ENCODE measurements at regions not wholly inside any gene's neighbourhood (a gene's known extent, or its start where the extent isn't known, plus 50 kb on each side); places are given as distances from the start of the nearest gene placed in this dataset.
A peak's percentile ranks its signal among the peaks of the same experiment; 100 is the strongest.

DNA sequence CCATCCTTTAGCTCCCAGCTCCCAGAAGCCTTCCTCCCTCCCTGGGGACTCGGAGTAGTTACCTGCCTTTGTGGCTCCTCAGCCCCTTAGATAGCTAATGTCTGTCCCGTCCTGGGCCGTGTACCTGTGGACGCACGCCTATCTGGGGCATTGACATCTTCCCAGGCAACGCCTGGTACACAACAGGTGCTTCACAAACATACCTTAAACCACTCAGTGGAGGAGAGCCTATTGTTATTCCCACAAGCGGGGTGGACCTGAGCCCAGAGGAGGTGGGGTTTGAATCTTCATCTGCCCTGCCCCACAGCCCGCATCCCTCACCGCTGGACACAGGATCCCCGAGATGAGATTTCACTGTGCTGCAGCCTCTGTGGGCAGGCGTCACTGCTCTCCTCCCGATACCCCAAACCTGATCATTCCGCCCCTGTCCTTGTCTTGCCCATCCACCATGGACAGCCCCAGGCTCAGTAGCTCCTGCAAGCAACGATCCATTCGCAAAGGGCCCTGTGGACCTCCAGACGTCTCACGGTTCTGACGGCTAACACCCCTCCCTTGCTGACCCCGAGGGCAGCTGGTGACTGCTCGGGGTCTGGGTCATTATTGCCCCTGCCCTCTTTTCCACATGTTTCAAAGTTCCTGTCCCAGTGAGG is 73.8 kb upstream of the SHISAL1 start:
- H3K4me3 Mint-ChIP-seq: no peak overlapping the region

DNA sequence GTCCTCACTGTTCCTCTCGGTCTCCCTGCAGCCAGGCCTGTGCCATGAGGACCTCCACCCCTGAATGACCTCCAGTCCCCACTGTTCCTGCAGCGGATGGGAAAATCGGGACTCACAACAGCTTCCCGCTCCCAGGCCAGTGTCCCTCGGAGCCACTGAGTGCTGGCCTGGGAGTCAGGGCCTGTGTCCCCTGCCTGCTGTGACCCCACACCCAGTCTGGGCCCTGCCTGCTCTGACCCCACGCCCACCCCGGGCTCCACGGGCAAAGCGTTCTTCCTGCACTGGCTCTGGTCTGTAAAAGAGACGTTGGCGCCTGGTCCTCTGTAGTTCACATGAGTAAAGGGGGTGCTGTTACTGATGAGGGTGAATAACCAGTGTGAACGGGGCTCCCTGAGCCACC is 73.0 kb upstream of the SHISAL1 start:
- ATAC-seq (no peak), DNase-seq (no peak)
- Histone ChIP-seq H3K4me1 (ENCODE audit: control insufficient read depth in 2 of 2, insufficient read depth in 2 of 2, low read length in 2 of 2) (no peaks in the 10 kb centered on the region), H3K4me3 (ENCODE audit: low read length) (no peak overlapping the region), H3K9me3 (ENCODE audit: control insufficient read depth in 2 of 3, low read length in 3 of 3) (no peaks in the 10 kb centered on the region), H3K27me3 (ENCODE audit: control insufficient read depth in 2 of 2, insufficient read depth in 2 of 2, low read length in 2 of 2) (no peaks in the 10 kb centered on the region), H3K36me3 (ENCODE audit: control insufficient read depth in 2 of 3, insufficient read depth in 3 of 3, low read length in 3 of 3) (no peaks in the 10 kb centered on the region), H3K27ac (ENCODE audit: low read depth, low read length) (no peak overlapping the region)
- Mint-ChIP-seq H3K27me3 (peaks cover 3 to 33% (median 9%) of the 10 kb centered on the region in 5 donors), H3K36me3 (no peaks in the 10 kb centered on the region), H3K4me1 (no peaks in the 10 kb centered on the region), H3K9me3 (no peaks in the 10 kb centered on the region), H3K4me3 (no peak overlapping the region), H3K27ac (no peak overlapping the region)
- CTCF ChIA-PET: no interaction called here
- intact Hi-C loops (cut with micrococcal nuclease): no loop called here
- POLR2A ChIA-PET: no interaction called here

More for the DNA sequence above, 73.8 kb upstream of the SHISAL1 start:
- Mint-ChIP-seq H3K27ac (no peak overlapping the region), H3K9me3 (no peaks in the 10 kb centered on the region), H3K36me3 (no peaks in the 10 kb centered on the region), H3K27me3 (peaks cover 3 to 30% (median 9%) of the 10 kb centered on the region in 5 donors), H3K4me1 (no peaks in the 10 kb centered on the region)
- Histone ChIP-seq H3K36me3 (ENCODE audit: control insufficient read depth in 2 of 3, insufficient read depth in 3 of 3, low read length in 3 of 3) (no peaks in the 10 kb centered on the region), H3K4me3 (ENCODE audit: low read length) (no peak overlapping the region), H3K27ac (ENCODE audit: low read depth, low read length) (no peak overlapping the region), H3K27me3 (ENCODE audit: control insufficient read depth in 2 of 2, insufficient read depth in 2 of 2, low read length in 2 of 2) (no peaks in the 10 kb centered on the region), H3K4me1 (ENCODE audit: control insufficient read depth in 2 of 2, insufficient read depth in 2 of 2, low read length in 2 of 2) (no peaks in the 10 kb centered on the region), H3K9me3 (ENCODE audit: control insufficient read depth in 2 of 3, low read length in 3 of 3) (no peaks in the 10 kb centered on the region)
- ATAC-seq: no peak
- no peak for DNase-seq
- CTCF ChIA-PET: no interaction called here
- intact Hi-C loops (cut with micrococcal nuclease): no loop called here
- POLR2A ChIA-PET: no interaction called here

DNA sequence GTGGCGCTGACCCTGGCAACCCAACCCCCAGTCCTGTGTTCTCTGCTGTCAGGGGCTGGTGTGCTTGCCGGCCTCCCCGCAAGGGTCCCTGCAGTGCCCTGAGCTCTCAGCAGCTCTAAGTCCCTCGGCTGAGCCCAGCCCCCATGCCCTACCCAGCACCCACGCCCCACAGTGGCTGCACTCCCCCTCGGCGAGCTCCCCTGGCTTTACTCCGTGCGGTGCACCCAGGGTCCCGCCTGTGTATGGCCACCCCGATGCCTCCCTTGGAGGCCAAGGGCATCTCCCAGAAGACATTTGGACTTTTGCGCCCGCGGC is 72.5 kb upstream of the SHISAL1 start:
- ATAC-seq (no peak), DNase-seq (no peak)
- POLR2A ChIA-PET: no interaction called here
- no peaks in the 10 kb centered on the region for H3K4me1 ChIP-seq (ENCODE audit: control insufficient read depth in 2 of 2, insufficient read depth in 2 of 2, low read length in 2 of 2)
- no peak overlapping the region for H3K4me3 Mint-ChIP-seq
- no peaks in the 10 kb centered on the region for H3K9me3 Mint-ChIP-seq
- H3K27me3 Mint-ChIP-seq: peaks cover 3 to 36% (median 7%) of the 10 kb centered on the region in 5 donors
- no peak overlapping the region for H3K27ac Mint-ChIP-seq
- CTCF ChIA-PET: no interaction called here
- no peaks in the 10 kb centered on the region for H3K27me3 ChIP-seq (ENCODE audit: control insufficient read depth in 2 of 2, insufficient read depth in 2 of 2, low read length in 2 of 2)
- intact Hi-C loops (cut with micrococcal nuclease): no loop called here
- H3K36me3 ChIP-seq (ENCODE audit: control insufficient read depth in 2 of 3, insufficient read depth in 3 of 3, low read length in 3 of 3): no peaks in the 10 kb centered on the region
- no peaks in the 10 kb centered on the region for H3K9me3 ChIP-seq (ENCODE audit: control insufficient read depth in 2 of 3, low read length in 3 of 3)
- H3K4me3 ChIP-seq (ENCODE audit: low read length): no peak overlapping the region
- H3K36me3 Mint-ChIP-seq: no peaks in the 10 kb centered on the region
- H3K27ac ChIP-seq (ENCODE audit: low read depth, low read length): no peak overlapping the region
- H3K4me1 Mint-ChIP-seq: no peaks in the 10 kb centered on the region

DNA sequence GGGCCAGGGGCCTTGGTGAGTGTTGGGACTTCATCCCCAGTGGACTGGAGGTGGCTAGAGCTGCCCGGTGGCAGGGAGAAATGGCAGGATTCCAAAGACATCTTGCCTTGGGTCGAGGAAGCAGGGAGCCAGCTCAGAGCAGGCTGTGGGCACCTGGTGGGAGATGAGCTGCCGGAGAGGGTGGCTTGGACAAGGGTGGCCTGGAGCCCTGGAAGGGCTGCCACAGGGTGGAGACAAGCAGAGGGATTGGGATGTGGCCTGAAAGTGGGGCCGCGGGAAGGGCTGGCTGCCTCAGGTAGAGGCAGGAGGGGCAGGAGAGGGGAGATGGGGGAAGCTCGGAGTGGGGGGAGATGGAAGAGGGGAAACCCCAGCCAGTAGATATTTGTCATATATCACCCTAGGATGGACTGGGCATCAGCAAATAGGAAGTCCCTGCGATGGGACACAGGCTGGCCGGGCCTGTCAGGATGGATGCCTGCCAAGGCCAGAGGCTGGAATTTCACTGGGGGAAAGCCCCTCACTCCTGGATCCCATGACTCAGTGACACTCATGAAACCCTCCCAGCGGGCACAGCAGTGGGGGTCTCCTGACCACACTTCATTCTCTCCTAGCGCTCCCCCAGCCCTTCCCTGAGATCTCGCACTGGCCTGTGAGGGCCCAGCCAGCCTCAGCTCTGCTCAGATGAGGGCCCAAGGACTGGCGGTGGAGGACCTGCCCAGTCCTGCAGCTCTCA is 72.0 kb upstream of the SHISAL1 start:
- DNase-seq: no peak
- Histone ChIP-seq H3K27ac (ENCODE audit: low read depth, low read length) (no peak overlapping the region), H3K36me3 (ENCODE audit: control insufficient read depth in 2 of 3, insufficient read depth in 3 of 3, low read length in 3 of 3) (no peaks in the 10 kb centered on the region), H3K27me3 (ENCODE audit: control insufficient read depth in 2 of 2, insufficient read depth in 2 of 2, low read length in 2 of 2) (no peaks in the 10 kb centered on the region), H3K4me3 (ENCODE audit: low read length) (no peak overlapping the region), H3K9me3 (ENCODE audit: control insufficient read depth in 2 of 3, low read length in 3 of 3) (no peaks in the 10 kb centered on the region), H3K4me1 (ENCODE audit: control insufficient read depth in 2 of 2, insufficient read depth in 2 of 2, low read length in 2 of 2) (no peaks in the 10 kb centered on the region)
- H3K4me1 Mint-ChIP-seq: no peaks in the 10 kb centered on the region
- CTCF ChIA-PET: no interaction called here
- H3K36me3 Mint-ChIP-seq: no peaks in the 10 kb centered on the region
- ATAC-seq: no peak
- H3K27me3 Mint-ChIP-seq: peaks cover 3 to 36% (median 6%) of the 10 kb centered on the region in 5 donors
- POLR2A ChIA-PET: no interaction called here
- H3K4me3 Mint-ChIP-seq: no peak overlapping the region
- H3K27ac Mint-ChIP-seq: no peak overlapping the region
- no peaks in the 10 kb centered on the region for H3K9me3 Mint-ChIP-seq
- intact Hi-C loops (cut with micrococcal nuclease): no loop called here

DNA sequence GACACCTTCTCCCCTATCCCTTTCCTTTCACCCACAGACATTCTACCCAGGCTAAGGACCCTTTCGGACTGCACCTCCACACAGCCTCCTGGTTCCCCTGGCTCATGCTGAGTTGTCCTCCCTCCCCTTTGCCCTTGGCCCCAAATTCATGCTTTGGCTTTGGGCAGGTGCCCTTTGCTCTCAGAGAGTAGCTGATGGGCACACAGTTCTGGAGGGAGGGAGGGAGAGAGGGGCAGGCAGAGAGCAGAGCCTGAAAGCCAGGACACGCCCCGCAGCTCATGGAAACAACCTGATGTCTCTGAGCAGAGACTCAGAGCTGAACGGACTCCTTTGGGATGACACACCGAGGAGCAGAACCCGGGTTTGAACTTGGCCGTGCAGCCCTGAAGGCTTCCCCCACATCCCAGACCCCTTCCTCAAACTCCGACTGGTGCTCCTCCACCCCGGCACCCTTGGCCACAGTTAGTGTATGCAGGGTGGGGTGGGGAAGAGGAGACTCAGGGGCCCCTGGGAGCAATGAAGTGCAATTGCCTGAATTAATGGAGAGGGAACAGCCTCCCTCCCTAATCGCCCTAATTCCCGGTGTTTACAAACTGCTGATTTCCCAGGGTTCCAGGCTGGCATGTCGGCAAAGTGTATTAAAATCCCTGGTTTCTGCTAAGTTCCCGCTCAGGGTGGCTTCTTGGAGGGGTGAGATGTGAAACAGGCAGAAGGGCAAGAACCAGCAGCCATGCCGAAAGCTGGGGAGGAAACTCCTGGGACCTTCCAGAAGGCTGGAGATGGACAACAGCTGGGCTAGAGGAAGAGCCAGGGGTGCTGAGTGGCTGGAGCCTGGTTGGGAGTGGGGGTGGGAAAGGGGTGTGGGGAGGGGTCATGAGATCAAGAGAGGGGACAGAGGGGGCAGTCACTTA is 71.2 kb upstream of the SHISAL1 start:
- peak overlapping the region in 1 of 9 donors; percentile 46 for H3K27ac Mint-ChIP-seq

DNA sequence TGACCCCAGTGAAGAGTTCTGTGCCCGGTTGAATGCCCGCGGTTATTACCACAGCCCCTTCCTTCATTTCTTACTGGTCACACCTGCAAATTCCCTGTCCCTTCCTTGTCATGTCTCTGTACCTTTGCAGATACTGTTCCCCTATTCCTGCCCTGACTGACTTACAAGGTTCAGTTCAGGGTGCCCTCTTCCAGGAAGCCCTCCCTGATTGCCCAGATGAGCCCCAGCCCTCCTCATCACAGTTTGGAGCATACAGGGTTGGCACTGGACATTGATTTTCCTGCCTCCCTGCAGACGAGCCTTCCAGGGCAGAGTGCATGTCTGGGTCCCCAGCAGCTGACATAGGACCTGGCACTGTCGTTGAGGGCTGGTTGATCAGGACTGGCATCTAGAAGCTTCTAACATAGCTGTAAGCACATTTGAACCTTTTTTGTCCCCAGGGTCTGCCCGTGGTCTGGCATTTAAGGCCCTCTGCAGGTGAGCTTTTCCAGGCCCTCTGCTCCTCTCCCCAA is 70.4 kb upstream of the SHISAL1 start:
- Histone ChIP-seq H3K27me3 (ENCODE audit: control insufficient read depth in 2 of 2, insufficient read depth in 2 of 2, low read length in 2 of 2) (no peaks in the 10 kb centered on the region), H3K9me3 (ENCODE audit: control insufficient read depth in 2 of 3, low read length in 3 of 3) (no peaks in the 10 kb centered on the region), H3K4me1 (ENCODE audit: control insufficient read depth in 2 of 2, insufficient read depth in 2 of 2, low read length in 2 of 2) (no peaks in the 10 kb centered on the region), H3K4me3 (ENCODE audit: low read length) (no peak overlapping the region), H3K27ac (ENCODE audit: low read depth, low read length) (no peak overlapping the region), H3K36me3 (ENCODE audit: control insufficient read depth in 2 of 3, insufficient read depth in 3 of 3, low read length in 3 of 3) (no peaks in the 10 kb centered on the region)
- DNase-seq: no peak
- CTCF ChIA-PET: no interaction called here
- intact Hi-C loops (cut with micrococcal nuclease): no loop called here
- POLR2A ChIA-PET: no interaction called here
- Mint-ChIP-seq H3K36me3 (no peaks in the 10 kb centered on the region), H3K4me1 (no peaks in the 10 kb centered on the region), H3K27me3 (peaks cover 3 to 35% (median 9%) of the 10 kb centered on the region in 5 donors), H3K27ac (peak overlapping the region in 1 of 9 donors; percentile 46), H3K9me3 (peaks cover 0 to 9% (median 2%) of the 10 kb centered on the region in 11 donors), H3K4me3 (no peak overlapping the region)
- ATAC-seq: no peak

More for the DNA sequence above, 71.2 kb upstream of the SHISAL1 start:
- Histone ChIP-seq H3K27ac (ENCODE audit: low read depth, low read length) (no peak overlapping the region), H3K27me3 (ENCODE audit: control insufficient read depth in 2 of 2, insufficient read depth in 2 of 2, low read length in 2 of 2) (no peaks in the 10 kb centered on the region), H3K4me1 (ENCODE audit: control insufficient read depth in 2 of 2, insufficient read depth in 2 of 2, low read length in 2 of 2) (no peaks in the 10 kb centered on the region), H3K4me3 (ENCODE audit: low read length) (no peak overlapping the region), H3K9me3 (ENCODE audit: control insufficient read depth in 2 of 3, low read length in 3 of 3) (no peaks in the 10 kb centered on the region), H3K36me3 (ENCODE audit: control insufficient read depth in 2 of 3, insufficient read depth in 3 of 3, low read length in 3 of 3) (no peaks in the 10 kb centered on the region)
- H3K4me3 Mint-ChIP-seq: no peak overlapping the region
- ChIA-PET POLR2A (no interaction called here), CTCF (no interaction called here)
- ATAC-seq (no peak), DNase-seq (no peak)
- H3K27me3 Mint-ChIP-seq: peaks cover 3 to 36% (median 6%) of the 10 kb centered on the region in 5 donors
- H3K9me3 Mint-ChIP-seq: peaks cover 0 to 7% (median 0%) of the 10 kb centered on the region in 11 donors
- H3K36me3 Mint-ChIP-seq: no peaks in the 10 kb centered on the region
- intact Hi-C loops (cut with micrococcal nuclease): no loop called here
- H3K4me1 Mint-ChIP-seq: no peaks in the 10 kb centered on the region
